Endodermal cell (in vitro differentiated cells): ENCODE measurements at regions not wholly inside any gene's neighbourhood (a gene's known extent, or its start where the extent isn't known, plus 50 kb on each side); places are given as distances from the start of the nearest gene placed in this dataset.

Source experiments
- DNase-seq: peaks from one replicate; pipeline ENCODE4 v3.0.0-alpha.2; 2017
- H3K27ac ChIP-seq: 2 replicates; pipeline ENCODE4 v1.5.1; 2013; ENCODE audit warnings: mild to moderate bottlenecking, low read depth, low read length, moderate library complexity
- H3K27me3 ChIP-seq: 2 replicates; pipeline ENCODE4 v1.6.1; 2013; ENCODE audit warnings: mild to moderate bottlenecking, low read length, moderate library complexity; ENCODE audit not compliant: insufficient read depth, control insufficient read depth, poor library complexity, severe bottlenecking
- H3K36me3 ChIP-seq: 2 replicates; pipeline ENCODE4 v1.7.0; 2013; ENCODE audit warnings: mild to moderate bottlenecking, low read length, moderate library complexity; ENCODE audit not compliant: control insufficient read depth, insufficient read depth
- H3K4me1 ChIP-seq: one replicate; pipeline ENCODE4 v1.7.0; 2013; ENCODE audit warnings: low read length; ENCODE audit not compliant: control insufficient read depth, insufficient read depth
- H3K4me3 ChIP-seq: 2 replicates; pipeline ENCODE4 v1.5.1; 2013; ENCODE audit warnings: mild to moderate bottlenecking, low read length, moderate library complexity
- H3K9ac ChIP-seq: 2 replicates; pipeline ENCODE4 v1.6.1; 2013; ENCODE audit warnings: mild to moderate bottlenecking, low read length, moderate library complexity; ENCODE audit not compliant: poor library complexity, severe bottlenecking; ENCODE audit errors: extremely low read depth
- H3K9me3 ChIP-seq: 2 replicates; pipeline ENCODE4 v1.6.1; 2013; ENCODE audit warnings: mild to moderate bottlenecking, low read length, moderate library complexity; ENCODE audit not compliant: control insufficient read depth
- H3K27ac Mint-ChIP-seq: 2 replicates; pipeline ENCODE4 v1.8.0; 2020; ENCODE audit warnings: mixed read lengths
- H3K27me3 Mint-ChIP-seq: 2 replicates; pipeline ENCODE4 v1.8.0; 2021; ENCODE audit warnings: mild to moderate bottlenecking, mixed read lengths; ENCODE audit not compliant: insufficient read depth
- H3K36me3 Mint-ChIP-seq: 2 replicates; pipeline ENCODE4 v1.8.0; 2020; ENCODE audit warnings: low read depth, mixed read lengths
- H3K4me1 Mint-ChIP-seq: 2 replicates; pipeline ENCODE4 v1.8.0; 2020; ENCODE audit warnings: mixed read lengths
- H3K4me3 Mint-ChIP-seq: 2 replicates; pipeline ENCODE4 v1.8.0; 2020; ENCODE audit warnings: mild to moderate bottlenecking, moderate library complexity, mixed read lengths
- H3K9me3 Mint-ChIP-seq: 2 replicates; pipeline ENCODE4 v1.8.0; 2020; ENCODE audit warnings: mild to moderate bottlenecking, mixed read lengths
- CTCF ChIP-seq: fragments of 200-600 bp; sonication (generic); conservative IDR thresholded peaks from 2 replicates; pipeline ENCODE4 v1.5.0; 2021; ENCODE audit warnings: antibody characterized with exemption, mild to moderate bottlenecking
- WGBS, 2 experiments: methylation state at CpG; one replicate each; pipeline versions ENCODE4 v1.1.5 to v1.1.7; 2013; ENCODE audit warnings: missing lambda C conversion rate in 2 of 2, mixed read lengths in 1 of 2; ENCODE audit not compliant: insufficient coverage in 1 of 2, insufficient read length in 1 of 2; 5-methylcytosine and 5-hydroxymethylcytosine counted together

GRCh38 chr3:105246536-105246935 lies 120.2 kb upstream of the ALCAM start:
- Histone ChIP-seq H3K27me3 (no peaks in the 10 kb centered on the region), H3K4me3 (no peak overlapping the region), H3K4me1 (no peaks in the 10 kb centered on the region), H3K36me3 (no peaks in the 10 kb centered on the region), H3K27ac (no peak overlapping the region), H3K9ac (no peak overlapping the region), H3K9me3 (no peaks in the 10 kb centered on the region)
- Mint-ChIP-seq H3K9me3 (peaks cover 9% of the 10 kb centered on the region), H3K4me3 (no peak overlapping the region), H3K4me1 (no peaks in the 10 kb centered on the region), H3K27me3 (no peaks in the 10 kb centered on the region), H3K36me3 (no peaks in the 10 kb centered on the region), H3K27ac (no peak overlapping the region)
- no peak for DNase-seq
- no peak for TF ChIP-seq CTCF
- 87 to 100% methylated on average over 1 to 3 of the region's 3 CpGs for WGBS, 2 experiments

GRCh38 chr3:105253225-105253624 lies 113.5 kb upstream of the ALCAM start:
- no peak overlapping the region for H3K4me3 Mint-ChIP-seq
- H3K9me3 Mint-ChIP-seq = peaks cover 10% of the 10 kb centered on the region
- no peaks in the 10 kb centered on the region for H3K27me3 Mint-ChIP-seq
- H3K27me3 ChIP-seq = no peaks in the 10 kb centered on the region
- H3K27ac ChIP-seq = no peak overlapping the region
- H3K36me3 ChIP-seq = no peaks in the 10 kb centered on the region
- 65% methylated on average over 3 of the region's 3 CpGs; no CpG with 5 or more reads in 1 of the 2 experiments for WGBS, 2 experiments
- H3K36me3 Mint-ChIP-seq = no peaks in the 10 kb centered on the region
- TF ChIP-seq CTCF = no peak
- H3K9me3 ChIP-seq = no peaks in the 10 kb centered on the region
- H3K9ac ChIP-seq = no peak overlapping the region
- H3K4me1 ChIP-seq = no peaks in the 10 kb centered on the region
- no peak for DNase-seq
- H3K4me1 Mint-ChIP-seq = peaks cover 16% of the 10 kb centered on the region
- no peak overlapping the region for H3K27ac Mint-ChIP-seq
- no peak overlapping the region for H3K4me3 ChIP-seq

GRCh38 chr3:105254154-105254553 lies 112.6 kb upstream of the ALCAM start:
- no peaks in the 10 kb centered on the region for H3K27me3 Mint-ChIP-seq
- peaks cover 10% of the 10 kb centered on the region for H3K9me3 Mint-ChIP-seq
- Histone ChIP-seq H3K27me3 (no peaks in the 10 kb centered on the region), H3K4me1 (no peaks in the 10 kb centered on the region), H3K9me3 (no peaks in the 10 kb centered on the region), H3K36me3 (no peaks in the 10 kb centered on the region), H3K9ac (no peak overlapping the region), H3K27ac (no peak overlapping the region), H3K4me3 (no peak overlapping the region)
- no peak for DNase-seq
- H3K4me3 Mint-ChIP-seq = no peak overlapping the region
- no peaks in the 10 kb centered on the region for H3K36me3 Mint-ChIP-seq
- TF ChIP-seq CTCF = no peak
- H3K27ac Mint-ChIP-seq = no peak overlapping the region
- peaks cover 16% of the 10 kb centered on the region for H3K4me1 Mint-ChIP-seq
- 90 to 95% methylated on average over 2 of the region's 2 CpGs for WGBS, 2 experiments
